ENCODE measurements at regions not wholly inside any gene's neighbourhood (a gene's known extent, or its start where the extent isn't known, plus 50 kb on each side); places are given as distances from the start of the nearest gene placed in this dataset.

- intact Hi-C loops (cut with micrococcal nuclease) (no loop called here), in situ Hi-C loops (cut with MboI) (loop anchor here (10.0 to 25.0 kb wide), 2 partner anchors 209 to 666 kb away; no protein-coding TSS in a partner anchor)
- H3K4me1 ChIP-seq (replicated peaks in 1 of 2; ENCODE audit: control insufficient read depth in 2 of 2, insufficient read depth in 2 of 2, low read length in 2 of 2) = peaks cover 0 to 11% of the 10 kb centered on the region in 2 experiments; a peak in 3 of 5 replicates
- no peaks in the 10 kb centered on the region for H3K9me1 ChIP-seq (ENCODE audit: control insufficient read depth, insufficient read depth, low read length)
- H3K79me2 ChIP-seq (ENCODE audit: control insufficient read depth, insufficient read depth, low read length) = no peaks in the 10 kb centered on the region
- WGBS (ENCODE audit: insufficient coverage, low coverage, missing lambda C conversion rate) = 0% methylated on average over 1 of the region's 2 CpGs
- H3K9ac ChIP-seq (ENCODE audit: insufficient read depth in 1 of 2, low read depth in 2 of 2, low read length in 2 of 2) = no peak overlapping the region
- peaks cover 9 to 36% of the 10 kb centered on the region in 2 experiments; a peak in 3 of 5 replicates for H3K27me3 ChIP-seq (ENCODE audit: control insufficient read depth in 2 of 2, insufficient read depth in 2 of 2, low read length in 2 of 2)
- H3K27ac ChIP-seq (ENCODE audit: extremely low read depth, low read depth, low read length) = no peak overlapping the region
- ATAC-seq (no peak), DNase-seq (ENCODE audit: extremely low read depth in 1 of 4, low spot score in 3 of 4) (no peak), FAIRE-seq (no peak)
- POLR2A ChIA-PET = no interaction called here
- H3K4me2 ChIP-seq (ENCODE audit: insufficient read depth, low read length) = no peak overlapping the region
- no peaks in the 10 kb centered on the region for H3K36me3 ChIP-seq (ENCODE audit: control insufficient read depth, insufficient read depth, low read length)
- CTCF ChIA-PET (ENCODE audit: low intra/inter-chr PET ratio) = interaction anchor here (0.6 kb wide), 1 partner anchor 295 kb away, joined by 3 read pairs; no protein-coding TSS in a partner anchor
- no peak overlapping the region for H2AFZ ChIP-seq (ENCODE audit: low read depth, low read length)
- H4K20me1 ChIP-seq (replicated peaks; ENCODE audit: control insufficient read depth, insufficient read depth, low read length) = no peaks in the 10 kb centered on the region
- BruUV-seq (replicated peaks) = no TSS peak
- no peaks in the 10 kb centered on the region for H3K9me3 ChIP-seq (replicated peaks; ENCODE audit: control insufficient read depth, insufficient read depth, low read depth, low read length)
- H3K4me3 ChIP-seq = no peak overlapping the region
- TF ChIP-seq SRF (CRISPR knock-in tag; IDR thresholded peaks at IDR 0.05) (no peak), RB1 (IDR thresholded peaks at IDR 0.05; ENCODE audit: low read depth) (no peak), ZEB2 (IDR thresholded peaks at IDR 0.05) (no peak), ESRRA (IDR thresholded peaks at IDR 0.05; ENCODE audit: borderline replicate concordance, low read depth) (no peak), ZNF518B (CRISPR knock-in tag; IDR thresholded peaks at IDR 0.05) (no peak), ZNF75A (CRISPR knock-in tag; IDR thresholded peaks at IDR 0.05) (no peak), CTCFL (IDR thresholded peaks at IDR 0.05; ENCODE audit: borderline replicate concordance, insufficient read depth, low read depth, low read length, poor library complexity, severe bottlenecking) (no peak), ZNF57 (CRISPR knock-in tag; IDR thresholded peaks at IDR 0.05) (no peak), ZNF699 (CRISPR knock-in tag; IDR thresholded peaks at IDR 0.05; ENCODE audit: insufficient replicate concordance) (no peak), CBFA2T3 (IDR thresholded peaks at IDR 0.05) (no peak)
- TF ChIP-seq, protein P1, sequence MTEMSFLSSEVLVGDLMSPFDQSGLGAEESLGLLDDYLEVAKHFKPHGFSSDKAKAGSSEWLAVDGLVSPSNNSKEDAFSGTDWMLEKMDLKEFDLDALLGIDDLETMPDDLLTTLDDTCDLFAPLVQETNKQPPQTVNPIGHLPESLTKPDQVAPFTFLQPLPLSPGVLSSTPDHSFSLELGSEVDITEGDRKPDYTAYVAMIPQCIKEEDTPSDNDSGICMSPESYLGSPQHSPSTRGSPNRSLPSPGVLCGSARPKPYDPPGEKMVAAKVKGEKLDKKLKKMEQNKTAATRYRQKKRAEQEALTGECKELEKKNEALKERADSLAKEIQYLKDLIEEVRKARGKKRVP (CRISPR knock-in tag; IDR thresholded peaks at IDR 0.05) = no peak
- TF ChIP-seq, protein P2, sequence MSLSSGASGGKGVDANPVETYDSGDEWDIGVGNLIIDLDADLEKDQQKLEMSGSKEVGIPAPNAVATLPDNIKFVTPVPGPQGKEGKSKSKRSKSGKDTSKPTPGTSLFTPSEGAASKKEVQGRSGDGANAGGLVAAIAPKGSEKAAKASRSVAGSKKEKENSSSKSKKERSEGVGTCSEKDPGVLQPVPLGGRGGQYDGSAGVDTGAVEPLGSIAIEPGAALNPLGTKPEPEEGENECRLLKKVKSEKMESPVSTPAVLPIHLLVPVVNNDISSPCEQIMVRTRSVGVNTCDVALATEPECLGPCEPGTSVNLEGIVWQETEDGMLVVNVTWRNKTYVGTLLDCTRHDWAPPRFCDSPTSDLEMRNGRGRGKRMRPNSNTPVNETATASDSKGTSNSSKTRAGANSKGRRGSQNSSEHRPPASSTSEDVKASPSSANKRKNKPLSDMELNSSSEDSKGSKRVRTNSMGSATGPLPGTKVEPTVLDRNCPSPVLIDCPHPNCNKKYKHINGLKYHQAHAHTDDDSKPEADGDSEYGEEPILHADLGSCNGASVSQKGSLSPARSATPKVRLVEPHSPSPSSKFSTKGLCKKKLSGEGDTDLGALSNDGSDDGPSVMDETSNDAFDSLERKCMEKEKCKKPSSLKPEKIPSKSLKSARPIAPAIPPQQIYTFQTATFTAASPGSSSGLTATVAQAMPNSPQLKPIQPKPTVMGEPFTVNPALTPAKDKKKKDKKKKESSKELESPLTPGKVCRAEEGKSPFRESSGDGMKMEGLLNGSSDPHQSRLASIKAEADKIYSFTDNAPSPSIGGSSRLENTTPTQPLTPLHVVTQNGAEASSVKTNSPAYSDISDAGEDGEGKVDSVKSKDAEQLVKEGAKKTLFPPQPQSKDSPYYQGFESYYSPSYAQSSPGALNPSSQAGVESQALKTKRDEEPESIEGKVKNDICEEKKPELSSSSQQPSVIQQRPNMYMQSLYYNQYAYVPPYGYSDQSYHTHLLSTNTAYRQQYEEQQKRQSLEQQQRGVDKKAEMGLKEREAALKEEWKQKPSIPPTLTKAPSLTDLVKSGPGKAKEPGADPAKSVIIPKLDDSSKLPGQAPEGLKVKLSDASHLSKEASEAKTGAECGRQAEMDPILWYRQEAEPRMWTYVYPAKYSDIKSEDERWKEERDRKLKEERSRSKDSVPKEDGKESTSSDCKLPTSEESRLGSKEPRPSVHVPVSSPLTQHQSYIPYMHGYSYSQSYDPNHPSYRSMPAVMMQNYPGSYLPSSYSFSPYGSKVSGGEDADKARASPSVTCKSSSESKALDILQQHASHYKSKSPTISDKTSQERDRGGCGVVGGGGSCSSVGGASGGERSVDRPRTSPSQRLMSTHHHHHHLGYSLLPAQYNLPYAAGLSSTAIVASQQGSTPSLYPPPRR (CRISPR knock-in tag; IDR thresholded peaks at IDR 0.05; ENCODE audit: borderline replicate concordance) = no peak
These were observed 178.8 kb downstream of the KATNAL1 start for GRCh38 chr13:30128591-30128990.
